ENCODE measurements at regions not wholly inside any gene's neighbourhood (a gene's known extent, or its start where the extent isn't known, plus 50 kb on each side); places are given as distances from the start of the nearest gene placed in this dataset.

GRCh38 chr9:85331626-85332025 lies 410.1 kb downstream of the AGTPBP1 start:
- intact Hi-C loops (cut with micrococcal nuclease) = no loop called here
- H3K27ac Mint-ChIP-seq = no peak overlapping the region
- no CpG with 5 or more reads among the region's 1 CpG for WGBS (ENCODE audit: insufficient coverage)

GRCh38 chr9:85322592-85322991 lies 419.2 kb downstream of the AGTPBP1 start:
- ATAC-seq (ENCODE audit: low read depth) (no peak), DNase-seq (no peak)
- 88% methylated on average over 3 of the region's 4 CpGs for WGBS (ENCODE audit: insufficient coverage)
- Histone ChIP-seq H3K4me2 (replicated peaks; ENCODE audit: low read depth, low read length, poor library complexity, severe bottlenecking) (no peak overlapping the region), H3K79me2 (ENCODE audit: control insufficient read depth, insufficient read depth, low read length) (no peaks in the 10 kb centered on the region), H3K36me3 (replicated peaks in 1 of 2; ENCODE audit: control extremely low read depth in 1 of 2, control insufficient read depth in 1 of 2, extremely low read depth in 1 of 2, insufficient read depth in 2 of 2, low read length in 1 of 2) (no peaks in the 10 kb centered on the region), H3K27ac (ENCODE audit: low read length in 2 of 2) (no peak overlapping the region), H3K9me3 (ENCODE audit: control extremely low read depth in 1 of 3, control insufficient read depth in 2 of 3, insufficient read depth in 1 of 3, low read length in 2 of 3) (no peaks in the 10 kb centered on the region), H2AFZ (ENCODE audit: insufficient read depth, low read depth, low read length, poor library complexity, severe bottlenecking) (no peak overlapping the region), H4K20me1 (ENCODE audit: control insufficient read depth, insufficient read depth, low read length, poor library complexity, severe bottlenecking) (no peaks in the 10 kb centered on the region), H3K4me3 (ENCODE audit: control extremely low read depth in 1 of 5, extremely low read depth in 1 of 5, insufficient read depth in 1 of 5, low read depth in 2 of 5, low read length in 4 of 5) (no peak overlapping the region), H3K9ac (ENCODE audit: low read length) (no peak overlapping the region), H3K27me3 (replicated peaks in 1 of 4; ENCODE audit: control extremely low read depth in 1 of 4, control insufficient read depth in 3 of 4, insufficient read depth in 4 of 4, low read length in 3 of 4) (no peaks in the 10 kb centered on the region), H3K4me1 (ENCODE audit: control insufficient read depth in 2 of 2, insufficient read depth in 2 of 2, low read length in 2 of 2) (no peaks in the 10 kb centered on the region)
- no peak overlapping the region for H3K27ac Mint-ChIP-seq
- H3K4me1 Mint-ChIP-seq = no peaks in the 10 kb centered on the region
- ChIA-PET POLR2A (no interaction called here), CTCF (no interaction called here)
- TF ChIP-seq CTCF (IDR thresholded peaks at IDR 0.05) (no peak), EZH2 (IDR thresholded peaks at IDR 0.05; ENCODE audit: borderline replicate concordance, insufficient read depth, low read depth, low read length, poor library complexity, severe bottlenecking) (no peak)
- H3K27me3 Mint-ChIP-seq = peaks cover 6% of the 10 kb centered on the region
- peaks cover 4% of the 10 kb centered on the region for H3K9me3 Mint-ChIP-seq (ENCODE audit: insufficient read depth)
- no peak overlapping the region for H3K4me3 Mint-ChIP-seq
- intact Hi-C loops (cut with micrococcal nuclease) = no loop called here

More at GRCh38 chr9:85331626-85332025, 410.1 kb downstream of the AGTPBP1 start:
- Histone ChIP-seq H2AFZ (ENCODE audit: insufficient read depth, low read depth, low read length, poor library complexity, severe bottlenecking) (no peak overlapping the region), H3K36me3 (replicated peaks in 1 of 2; ENCODE audit: control extremely low read depth in 1 of 2, control insufficient read depth in 1 of 2, extremely low read depth in 1 of 2, insufficient read depth in 2 of 2, low read length in 1 of 2) (no peaks in the 10 kb centered on the region), H3K27ac (ENCODE audit: low read length in 2 of 2) (no peak overlapping the region), H3K79me2 (ENCODE audit: control insufficient read depth, insufficient read depth, low read length) (no peaks in the 10 kb centered on the region), H3K4me1 (ENCODE audit: control insufficient read depth in 2 of 2, insufficient read depth in 2 of 2, low read length in 2 of 2) (no peaks in the 10 kb centered on the region), H3K4me3 (ENCODE audit: control extremely low read depth in 1 of 5, extremely low read depth in 1 of 5, insufficient read depth in 1 of 5, low read depth in 2 of 5, low read length in 4 of 5) (no peak overlapping the region), H3K9ac (ENCODE audit: low read length) (no peak overlapping the region), H3K27me3 (replicated peaks in 1 of 4; ENCODE audit: control extremely low read depth in 1 of 4, control insufficient read depth in 3 of 4, insufficient read depth in 4 of 4, low read length in 3 of 4) (no peaks in the 10 kb centered on the region), H3K4me2 (replicated peaks; ENCODE audit: low read depth, low read length, poor library complexity, severe bottlenecking) (no peak overlapping the region), H4K20me1 (ENCODE audit: control insufficient read depth, insufficient read depth, low read length, poor library complexity, severe bottlenecking) (no peaks in the 10 kb centered on the region), H3K9me3 (ENCODE audit: control extremely low read depth in 1 of 3, control insufficient read depth in 2 of 3, insufficient read depth in 1 of 3, low read length in 2 of 3) (no peaks in the 10 kb centered on the region)
- no peak for ATAC-seq (ENCODE audit: low read depth)
- Mint-ChIP-seq H3K4me1 (no peaks in the 10 kb centered on the region), H3K4me3 (no peak overlapping the region), H3K9me3 (ENCODE audit: insufficient read depth) (no peaks in the 10 kb centered on the region), H3K27me3 (no peaks in the 10 kb centered on the region)
- DNase-seq = no peak
- ChIA-PET POLR2A (no interaction called here), CTCF (no interaction called here)
- TF ChIP-seq EZH2 (IDR thresholded peaks at IDR 0.05; ENCODE audit: borderline replicate concordance, insufficient read depth, low read depth, low read length, poor library complexity, severe bottlenecking) = no peak
- no peak for TF ChIP-seq CTCF (IDR thresholded peaks at IDR 0.05)

Measured in B cell (primary cell).